Activated CD4-positive, alpha-beta T cell treated with anti-CD3 and anti-CD28 coated beads for 48 hours (primary cell): ENCODE measurements at regions not wholly inside any gene's neighbourhood (a gene's known extent, or its start where the extent isn't known, plus 50 kb on each side); places are given as distances from the start of the nearest gene placed in this dataset.
"Not testable (repeated sequence)": the region's sequence is repeated elsewhere in the genome, so short reads cannot be mapped to it uniquely, and the experiment has no call there.

Source experiments
- DNase-seq: peaks from one replicate; pipeline ENCODE4 v3.0.0-alpha.2; 2020

DNA sequence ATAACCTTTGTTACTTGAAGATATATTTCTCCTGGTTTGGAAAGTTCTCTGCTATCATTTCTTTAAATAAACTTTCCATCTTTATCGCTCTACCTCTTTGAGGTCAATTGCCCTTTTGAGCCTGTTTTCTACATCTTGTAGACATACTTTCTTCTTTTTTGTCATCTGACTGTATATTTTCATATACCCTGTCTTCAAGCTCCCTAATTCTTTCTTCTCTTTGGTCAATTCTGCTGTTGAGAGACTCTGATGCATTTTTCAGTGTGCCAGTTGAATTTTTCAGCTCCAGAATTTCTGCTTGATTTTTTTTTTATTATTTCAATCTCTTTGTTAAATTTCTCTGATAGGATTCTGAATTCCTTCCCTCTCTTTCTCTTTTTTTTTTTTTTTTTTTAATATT lies 511.2 kb upstream of the GRAMD2B start:
- DNase-seq = no peak

DNA sequence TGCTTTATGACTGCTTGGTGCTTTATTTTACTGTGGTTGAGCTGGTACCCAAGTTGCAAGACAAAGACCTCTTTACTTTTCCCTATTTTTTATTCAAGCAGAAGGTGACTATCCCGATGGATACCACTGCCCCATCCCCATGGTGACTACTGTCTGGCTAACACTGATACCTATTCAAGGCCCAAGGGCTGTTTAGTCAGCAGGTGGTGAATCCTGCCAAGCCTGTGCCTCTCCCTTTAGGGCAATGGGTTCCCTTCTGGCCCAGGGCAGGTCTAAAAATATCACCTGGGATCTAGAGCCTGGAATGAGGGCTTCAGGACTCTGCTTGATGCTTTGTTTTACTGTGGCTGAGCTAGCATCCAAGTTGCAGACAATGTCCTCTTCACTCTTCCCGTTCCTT lies 510.0 kb upstream of the GRAMD2B start:
- DNase-seq = no peak

GRCh38 chr5:125914471-125914870 lies 508.7 kb upstream of the GRAMD2B start:
- no peak for DNase-seq

DNA sequence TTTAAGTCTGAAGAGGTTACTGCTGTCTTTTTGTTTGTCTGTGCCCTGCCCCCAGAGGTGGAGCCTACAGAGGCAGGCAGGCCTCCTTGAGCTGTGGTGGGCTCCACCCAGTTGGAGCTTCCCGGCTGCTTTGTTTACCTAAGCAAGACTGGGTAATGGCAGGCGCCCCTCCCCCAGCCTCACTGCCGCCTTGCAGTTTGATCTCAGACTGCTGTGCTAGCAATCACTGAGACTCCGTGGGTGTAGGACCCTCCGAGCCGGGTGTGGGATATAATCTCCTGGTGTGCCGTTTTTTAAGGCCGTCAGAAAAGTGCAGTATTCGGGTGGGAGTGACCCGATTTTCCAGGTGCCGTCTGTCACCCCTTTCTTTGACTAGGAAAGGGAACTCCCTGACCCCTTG lies 499.3 kb upstream of the GRAMD2B start:
- not testable (repeated sequence) for DNase-seq

GRCh38 chr5:125926172-125926571 lies 497.0 kb upstream of the GRAMD2B start:
- DNase-seq = no peak

- DNase-seq = no peak
Observed at GRCh38 chr5:125928663-125929062, 494.5 kb upstream of the GRAMD2B start.

DNA sequence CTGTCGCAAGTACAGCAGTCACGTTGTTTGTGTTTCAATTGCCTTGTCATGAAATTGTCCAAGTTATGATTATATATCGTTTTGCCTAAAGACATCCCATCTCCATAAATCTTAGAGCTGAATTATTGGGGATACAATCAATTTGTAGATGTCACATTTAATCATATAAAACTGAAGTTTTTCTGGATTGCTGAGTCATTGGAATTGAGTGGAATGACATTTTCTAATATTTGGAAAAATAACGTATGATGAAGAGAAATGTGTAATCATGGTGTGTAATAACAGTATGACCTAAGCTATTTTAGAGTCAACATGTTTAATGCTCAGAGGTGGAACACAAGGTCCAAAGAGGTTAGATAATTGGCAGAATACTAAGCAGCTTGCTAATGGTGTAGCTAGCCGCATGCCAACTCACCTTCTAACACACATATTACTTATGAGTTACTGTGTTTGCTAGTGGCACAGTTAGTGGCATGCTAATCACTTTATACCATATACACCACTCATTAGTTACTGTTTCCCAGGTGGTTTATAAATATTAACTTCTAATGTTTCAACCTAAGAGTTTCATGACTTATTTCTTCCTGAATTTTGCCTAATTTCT lies 473.1 kb upstream of the GRAMD2B start:
- no peak for DNase-seq

DNA sequence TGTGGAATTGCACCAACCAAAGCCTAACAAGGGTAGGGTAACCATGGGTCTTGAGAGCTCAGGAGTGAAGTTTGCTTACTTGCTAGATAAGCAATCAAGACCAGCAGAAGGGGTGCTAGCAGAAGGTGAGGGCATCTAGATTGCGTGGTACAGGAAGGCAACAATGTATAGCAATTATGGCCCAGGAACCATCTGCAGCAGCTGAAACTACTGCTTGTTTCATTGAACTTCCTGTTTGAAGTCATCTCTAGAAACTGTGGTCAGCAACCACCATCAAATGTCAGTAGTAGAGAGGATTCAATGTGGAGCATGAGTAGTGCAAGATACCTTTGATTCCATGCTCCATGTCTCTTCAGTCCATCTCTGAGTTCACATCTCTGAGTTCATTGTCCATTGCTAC lies 462.1 kb upstream of the GRAMD2B start:
- no peak for DNase-seq

- no peak for DNase-seq
Observed at GRCh38 chr5:125965577-125965976, 457.6 kb upstream of the GRAMD2B start.

DNA sequence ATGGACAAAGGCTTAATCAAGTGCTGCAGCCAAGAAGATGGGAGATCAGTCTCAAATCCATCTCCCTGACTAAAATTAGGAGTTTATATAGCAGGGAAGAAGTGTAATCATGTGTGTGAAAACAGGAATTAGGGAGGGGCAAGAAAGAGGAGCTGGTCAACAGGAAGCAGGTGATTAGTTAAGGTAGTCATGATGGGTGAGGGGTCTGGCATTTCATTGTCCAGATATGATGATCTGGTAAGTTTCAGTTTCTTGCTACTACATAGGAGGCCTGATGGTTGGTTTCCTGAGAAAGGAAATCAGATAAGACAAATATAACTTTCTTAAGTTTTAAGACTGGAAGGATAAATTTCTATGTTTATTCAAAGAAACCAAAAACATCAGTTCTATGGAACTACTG lies 455.6 kb upstream of the GRAMD2B start:
- DNase-seq = no peak

- DNase-seq = no peak
Observed at GRCh38 chr5:125969011-125969813, 454.0 kb upstream of the GRAMD2B start.

DNA sequence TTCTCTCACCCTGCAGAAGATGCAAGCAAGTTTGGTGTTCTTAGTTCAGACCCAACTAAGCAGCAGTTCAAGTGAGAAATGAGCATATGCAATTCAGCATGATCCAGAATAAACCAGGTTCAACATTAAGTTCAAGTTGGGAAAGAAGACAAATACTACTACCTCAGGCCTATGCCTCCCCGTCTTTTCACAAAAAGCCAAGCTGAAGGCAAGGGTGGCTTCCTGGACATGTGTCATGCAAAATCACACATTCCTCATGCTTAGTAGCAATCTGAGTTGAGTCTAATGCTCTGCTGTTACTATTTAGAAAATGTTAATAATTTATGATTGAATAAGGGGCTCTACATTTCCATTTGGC lies 453.4 kb upstream of the GRAMD2B start:
- DNase-seq = no peak

- DNase-seq = no peak
Observed at GRCh38 chr5:125970631-125971307, 452.4 kb upstream of the GRAMD2B start.

GRCh38 chr5:125972706-125973105 lies 450.5 kb upstream of the GRAMD2B start:
- DNase-seq = no peak

GRCh38 chr5:125974679-125975078 lies 448.5 kb upstream of the GRAMD2B start:
- DNase-seq = no peak

GRCh38 chr5:125976421-125977000 lies 446.7 kb upstream of the GRAMD2B start:
- no peak for DNase-seq

DNA sequence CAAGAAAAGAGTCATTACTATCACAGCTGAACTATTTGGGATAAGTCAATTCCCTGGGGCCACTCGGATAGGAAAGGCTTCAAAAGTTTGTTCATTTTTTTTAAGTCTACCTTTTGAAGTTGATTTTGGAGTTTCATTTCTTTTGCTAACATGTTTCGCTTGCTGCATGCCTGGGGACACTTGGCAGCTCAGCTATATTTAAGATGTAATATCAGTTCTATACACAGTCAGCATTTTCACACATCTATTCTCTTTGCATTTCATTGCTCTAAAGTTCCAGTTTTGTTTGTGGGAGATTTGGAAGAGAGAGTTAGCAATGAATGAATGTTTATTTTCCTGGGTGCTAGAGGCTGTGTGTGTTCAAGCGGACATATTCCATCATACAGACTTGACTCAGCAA lies 445.2 kb upstream of the GRAMD2B start:
- no peak for DNase-seq

GRCh38 chr5:125979636-125980035 lies 443.6 kb upstream of the GRAMD2B start:
- no peak for DNase-seq

- no peak for DNase-seq
Observed at GRCh38 chr5:125981016-125981415, 442.2 kb upstream of the GRAMD2B start.

DNA sequence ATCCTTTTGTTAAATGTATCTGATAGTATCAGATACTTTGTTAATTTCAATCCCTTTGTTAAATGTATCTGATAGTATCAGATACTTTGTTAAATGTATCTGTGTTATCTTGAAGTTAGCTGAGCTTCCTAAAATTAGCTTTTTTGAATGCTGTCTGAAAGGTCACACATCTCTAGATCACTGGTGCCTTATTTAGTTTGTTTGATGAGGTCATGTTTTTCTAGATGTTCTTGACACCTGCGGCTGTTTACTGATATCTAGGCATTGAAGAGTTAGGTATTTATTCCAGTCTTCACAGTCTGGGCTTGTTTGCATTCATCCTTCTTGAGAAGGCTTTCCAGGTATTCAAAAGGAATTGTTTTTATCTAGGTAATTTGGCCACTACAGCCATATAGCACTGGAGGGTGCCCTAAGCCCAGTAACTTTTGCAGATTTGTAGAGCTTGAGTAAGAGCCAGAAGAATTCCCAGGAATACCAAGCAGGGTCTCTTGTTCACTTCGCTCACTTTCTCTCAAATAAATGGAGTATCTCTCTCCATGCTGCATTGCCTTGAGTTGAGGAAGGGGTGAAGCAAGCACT lies 435.4 kb upstream of the GRAMD2B start:
- DNase-seq = no peak

- DNase-seq = no peak
Observed at GRCh38 chr5:125992050-125992449, 431.2 kb upstream of the GRAMD2B start.

- DNase-seq = not testable (repeated sequence)
Observed at GRCh38 chr5:125999271-126000030, 423.8 kb upstream of the GRAMD2B start.

DNA sequence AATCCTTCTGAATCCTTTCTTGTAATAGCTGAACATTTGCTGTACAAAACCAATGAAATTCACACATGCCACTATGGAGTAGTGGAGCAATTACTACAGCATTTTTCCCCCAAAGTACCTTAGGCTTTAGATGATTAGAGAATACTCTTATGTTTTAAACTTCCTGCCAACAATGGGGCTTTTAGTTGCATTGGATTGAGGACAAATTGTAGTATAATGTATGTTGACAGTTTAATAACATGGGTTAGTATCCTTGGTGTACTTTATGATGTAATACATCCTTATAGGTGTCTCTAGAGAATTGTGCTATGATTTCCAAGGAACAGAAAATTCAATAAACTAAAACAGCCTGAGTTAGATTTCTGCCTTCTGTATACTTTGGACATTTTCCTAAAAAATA lies 422.7 kb upstream of the GRAMD2B start:
- no peak for DNase-seq
